ENCODE measurements at regions not wholly inside any gene's neighbourhood (a gene's known extent, or its start where the extent isn't known, plus 50 kb on each side); places are given as distances from the start of the nearest gene placed in this dataset.

GRCh38 chr16:26578748-26579147, 488.0 kb upstream of the C16orf82 start:
- no peak for TF ChIP-seq CTCF (conservative IDR thresholded peaks at IDR 0.05; ENCODE audit: low read depth, low read length)
- no peak for TF ChIP-seq EZH2 (IDR thresholded peaks at IDR 0.05; ENCODE audit: borderline replicate concordance, low read depth, low read length, poor library complexity, severe bottlenecking)
